HCT116 (cell line): ENCODE measurements at regions not wholly inside any gene's neighbourhood (a gene's known extent, or its start where the extent isn't known, plus 50 kb on each side); places are given as distances from the start of the nearest gene placed in this dataset.

Experiments
- CTCF ChIP-seq, 3 experiments: fragments of 200-600 bp in 1 of 3; sonication (generic) in 1 of 3; IDR thresholded peaks in 2 of 3; conservative IDR thresholded peaks in 1 of 3; 2 replicates each; pipeline ENCODE4 v1.5.1; 2012 to 2017; ENCODE audit warnings: low read depth in 2 of 3, low read length in 2 of 3, antibody characterized with exemption in 1 of 3, borderline replicate concordance in 1 of 3, control low read depth in 1 of 3, mild to moderate bottlenecking in 1 of 3, mixed read lengths in 1 of 3, mixed run types in 1 of 3, moderate library complexity in 1 of 3; ENCODE audit not compliant: insufficient read depth in 1 of 3
- JUND ChIP-seq: IDR thresholded peaks from 2 replicates; pipeline ENCODE4 v1.6.1; 2012
- REST ChIP-seq: IDR thresholded peaks from 2 replicates; pipeline ENCODE4 v1.6.1; 2012; ENCODE audit warnings: low read depth

GRCh38 chr21:15415541-15416261 lies 314.1 kb upstream of the USP25 start:
- no peak for TF ChIP-seq REST
- no peak for TF ChIP-seq CTCF (IDR thresholded peaks at IDR 0.05 in 2 of 3, conservative IDR thresholded peaks at IDR 0.05 in 1 of 3; ENCODE audit: borderline replicate concordance in 1 of 3, insufficient read depth in 1 of 3, low read depth in 2 of 3, low read length in 2 of 3)
- TF ChIP-seq JUND, result no peak
